ENCODE measurements at regions not wholly inside any gene's neighbourhood (a gene's known extent, or its start where the extent isn't known, plus 50 kb on each side); places are given as distances from the start of the nearest gene placed in this dataset.
A peak's percentile ranks its signal among the peaks of the same experiment; 100 is the strongest.
"Not testable (repeated sequence)": the region's sequence is repeated elsewhere in the genome, so short reads cannot be mapped to it uniquely, and the experiment has no call there.

DNA sequence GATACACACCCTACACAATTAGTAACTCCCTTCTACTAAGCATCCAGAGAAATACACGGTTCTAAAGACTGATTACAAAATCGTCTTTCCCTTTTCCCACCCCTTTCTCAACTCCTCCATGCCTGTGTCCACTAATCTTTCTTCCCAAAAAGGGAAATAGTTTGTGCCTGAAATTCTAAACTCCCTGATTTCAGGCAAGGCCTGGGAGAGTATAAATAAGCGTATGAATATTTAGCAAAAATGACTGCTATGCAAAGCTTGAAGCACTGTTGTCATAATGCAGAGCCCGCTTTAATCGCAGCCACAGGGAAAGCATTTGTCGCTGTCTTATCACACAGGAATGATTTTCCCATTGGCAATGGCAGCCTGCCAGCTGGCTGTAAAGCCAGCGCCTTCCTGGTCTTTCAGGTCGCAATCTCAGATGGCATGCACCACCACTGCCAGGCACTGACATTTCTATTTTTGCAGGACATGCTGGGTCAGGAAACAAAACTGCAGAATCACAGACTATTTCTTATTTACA lies 142.9 kb upstream of the PCGF5 start:
- Mint-ChIP-seq H3K4me1 (no peaks in the 10 kb centered on the region), H3K36me3 (no peaks in the 10 kb centered on the region), H3K27ac (no peak overlapping the region), H3K4me3 (no peak overlapping the region), H3K9me3 (no peaks in the 10 kb centered on the region)
- no peak for DNase-seq (ENCODE audit: low spot score in 2 of 2)
- ATAC-seq = no peak

DNA sequence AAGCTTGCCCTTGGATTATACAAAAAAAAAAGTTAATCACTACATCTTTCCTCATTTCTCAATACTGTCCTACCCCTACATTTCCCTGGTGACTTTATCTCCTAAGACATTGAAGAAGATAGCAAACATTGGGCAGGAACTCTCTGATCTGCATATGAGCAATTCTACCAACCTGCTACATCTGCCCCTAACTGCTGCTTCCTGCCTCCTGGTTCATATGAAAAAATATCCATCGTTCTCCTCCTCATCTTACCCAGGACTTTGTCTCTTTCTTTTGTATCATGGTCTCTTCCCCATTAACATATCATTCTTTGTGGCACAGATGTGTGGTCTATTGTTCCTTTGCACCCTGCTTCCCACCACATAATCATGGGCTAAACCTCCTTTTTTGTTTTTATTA lies 139.7 kb upstream of the PCGF5 start:
- no peak for ATAC-seq
- Mint-ChIP-seq H3K27ac (no peak overlapping the region), H3K4me3 (no peak overlapping the region), H3K36me3 (no peaks in the 10 kb centered on the region), H3K4me1 (no peaks in the 10 kb centered on the region), H3K9me3 (no peaks in the 10 kb centered on the region)
- DNase-seq (ENCODE audit: low spot score in 2 of 2) = no peak

DNA sequence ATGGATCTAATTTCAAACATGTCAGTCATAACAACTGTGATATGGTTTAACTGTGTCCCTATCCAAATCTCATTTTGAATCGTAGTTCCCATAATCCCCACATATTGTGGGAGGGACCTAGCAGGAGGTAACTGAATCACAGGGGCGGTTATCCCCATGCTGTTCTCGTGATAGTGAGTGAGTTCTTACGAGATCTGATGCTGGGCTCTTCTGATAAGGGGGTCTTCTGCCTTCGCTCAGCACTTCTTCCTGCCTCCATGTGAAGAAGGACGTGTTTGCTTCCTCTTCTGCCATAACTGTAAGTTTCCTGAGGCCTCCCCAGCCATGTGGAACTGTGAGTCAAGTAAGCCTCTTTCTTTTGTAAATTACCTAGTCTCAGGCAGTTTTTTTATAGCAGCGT lies 138.0 kb upstream of the PCGF5 start:
- H3K36me3 Mint-ChIP-seq = no peaks in the 10 kb centered on the region
- H3K4me3 Mint-ChIP-seq = no peak overlapping the region
- no peaks in the 10 kb centered on the region for H3K9me3 Mint-ChIP-seq
- no peak for ATAC-seq
- H3K4me1 Mint-ChIP-seq = no peaks in the 10 kb centered on the region
- H3K27ac Mint-ChIP-seq = no peak overlapping the region
- DNase-seq (ENCODE audit: low spot score in 2 of 2) = no peak

DNA sequence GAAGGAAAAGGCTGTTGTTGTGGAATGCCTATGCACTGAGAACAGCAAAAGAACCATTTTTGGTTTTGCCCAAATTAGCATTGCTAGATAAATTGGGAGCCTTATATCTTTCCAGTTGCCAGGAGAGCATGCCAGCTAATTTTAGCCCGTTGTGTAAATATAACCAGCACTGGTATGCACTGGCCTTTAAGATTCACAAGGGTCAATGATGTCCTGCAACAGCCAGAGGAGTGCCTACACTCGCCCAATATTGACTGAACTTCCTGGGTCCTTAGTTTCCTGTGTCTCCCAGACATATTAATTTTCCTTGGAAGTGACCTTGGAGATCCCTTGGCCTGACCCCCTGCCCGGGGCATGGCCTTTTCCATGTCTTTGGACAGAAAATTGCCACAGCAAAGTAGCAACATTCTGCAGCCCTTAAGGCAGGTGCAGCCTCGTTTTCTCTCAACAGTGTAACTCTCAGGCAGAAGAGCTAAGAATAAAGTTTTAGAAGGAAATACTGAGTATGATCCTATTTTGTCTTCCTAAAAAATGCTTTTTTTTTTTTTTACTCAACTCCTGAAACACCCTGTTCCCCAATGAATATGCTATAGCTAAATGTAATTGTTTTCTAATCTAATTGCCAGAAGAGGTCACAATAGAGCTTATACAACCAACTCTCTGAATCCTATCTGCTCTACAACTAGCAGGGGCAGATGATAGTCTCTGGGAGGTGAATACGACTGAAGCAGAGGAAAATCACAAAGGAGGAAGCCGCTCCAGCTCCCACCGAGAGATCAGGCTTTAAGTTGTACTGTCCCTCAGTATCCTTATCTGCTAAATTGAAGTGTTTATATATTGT lies 131.9 kb upstream of the PCGF5 start:
- ATAC-seq (peak; percentile 51), DNase-seq (ENCODE audit: low spot score in 2 of 2) (no peak)
- no peaks in the 10 kb centered on the region for H3K9me3 Mint-ChIP-seq
- no peak overlapping the region for H3K4me3 Mint-ChIP-seq
- H3K27ac Mint-ChIP-seq = no peak overlapping the region
- H3K4me1 Mint-ChIP-seq = no peaks in the 10 kb centered on the region
- H3K36me3 Mint-ChIP-seq = no peaks in the 10 kb centered on the region

DNA sequence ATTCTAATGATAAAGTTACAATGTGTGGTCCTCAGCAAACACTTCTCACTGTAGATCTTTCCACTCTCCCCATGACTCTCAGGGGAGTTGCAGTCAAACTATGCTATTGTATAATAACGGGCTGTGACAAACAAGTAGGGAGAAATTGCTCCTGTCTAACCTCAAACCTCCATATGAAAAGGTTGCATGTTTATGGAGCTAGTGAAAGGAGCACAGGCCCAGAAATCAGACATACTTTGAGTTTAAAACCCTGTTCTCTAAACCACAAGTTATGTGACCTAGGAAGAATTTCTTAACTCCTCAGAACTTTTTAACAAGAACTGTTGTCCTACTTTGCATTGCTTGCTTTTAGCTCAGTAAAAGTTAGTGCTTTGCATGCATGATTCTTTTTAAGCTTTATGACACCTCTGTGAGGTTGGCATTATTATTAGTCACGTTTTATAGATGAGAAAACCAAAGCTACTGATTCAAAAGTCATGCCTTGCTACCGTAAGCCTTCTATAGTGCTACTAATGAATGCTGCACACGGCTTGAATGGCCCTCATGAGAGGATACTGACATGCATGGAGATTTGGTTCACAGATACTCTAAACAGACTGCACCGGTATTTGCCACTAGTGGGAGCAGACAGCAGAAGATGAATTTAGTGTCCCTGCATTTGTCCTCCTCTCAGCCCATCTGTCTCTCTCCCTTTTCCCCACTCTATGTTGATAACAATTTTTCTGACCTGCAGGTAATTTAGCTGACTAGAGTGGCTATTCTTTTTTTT lies 129.5 kb upstream of the PCGF5 start:
- no peak for DNase-seq (ENCODE audit: low spot score in 2 of 2)
- Mint-ChIP-seq H3K36me3 (no peaks in the 10 kb centered on the region), H3K4me3 (no peak overlapping the region), H3K9me3 (peaks cover 9% of the 10 kb centered on the region), H3K27ac (no peak overlapping the region), H3K4me1 (no peaks in the 10 kb centered on the region)
- ATAC-seq = peak; percentile 55

DNA sequence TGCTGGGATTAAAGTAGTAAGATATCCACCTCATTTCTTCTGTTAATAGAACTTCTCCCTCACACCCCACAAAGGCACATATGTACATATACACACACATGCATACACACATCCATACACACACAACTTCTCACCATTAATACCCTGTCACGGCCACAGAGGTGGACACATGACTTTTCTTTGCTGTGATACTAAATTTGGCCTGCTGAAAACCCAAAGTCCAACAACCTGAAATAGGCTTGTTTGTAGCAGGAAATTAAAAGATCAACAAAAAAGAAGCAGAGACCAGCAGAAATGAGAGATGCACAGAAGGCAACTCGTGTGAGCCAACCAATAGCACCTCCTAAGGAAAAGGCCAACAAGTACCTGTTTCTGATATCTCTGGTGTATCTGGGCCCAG lies 128.7 kb upstream of the PCGF5 start:
- Mint-ChIP-seq H3K9me3 (peaks cover 11% of the 10 kb centered on the region), H3K36me3 (no peaks in the 10 kb centered on the region)
- ATAC-seq = no peak

GRCh38 chr10:91096274-91096673 lies 124.2 kb upstream of the PCGF5 start:
- Mint-ChIP-seq H3K9me3 (peaks cover 22% of the 10 kb centered on the region), H3K4me3 (no peak overlapping the region)
- ATAC-seq = peak; percentile 31

More for the DNA sequence above, 128.7 kb upstream of the PCGF5 start:
- H3K27ac Mint-ChIP-seq = no peak overlapping the region
- H3K4me1 Mint-ChIP-seq = no peaks in the 10 kb centered on the region
- no peak overlapping the region for H3K4me3 Mint-ChIP-seq
- DNase-seq (ENCODE audit: low spot score in 2 of 2) = no peak

DNA sequence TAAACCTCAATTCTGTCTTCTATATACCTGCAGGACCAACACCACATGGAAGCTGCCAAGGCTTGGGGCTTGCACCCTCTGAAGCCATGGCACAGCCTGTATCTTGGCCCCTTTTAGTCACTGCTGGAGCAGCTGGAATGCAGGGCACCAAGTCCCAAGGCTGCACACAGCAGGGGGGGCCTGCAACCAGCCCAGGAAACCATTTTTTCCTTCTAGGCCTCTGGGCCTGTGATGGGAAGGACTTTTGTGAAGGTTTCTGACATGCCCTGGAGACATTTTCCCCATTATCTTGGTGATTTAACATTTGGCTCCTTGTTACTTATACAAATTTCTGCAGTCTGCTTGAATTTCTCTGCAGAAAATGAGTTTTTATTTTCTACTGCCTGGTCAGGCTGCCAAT lies 123.2 kb upstream of the PCGF5 start:
- Mint-ChIP-seq H3K36me3 (no peaks in the 10 kb centered on the region), H3K27ac (no peak overlapping the region), H3K4me1 (peaks cover 8% of the 10 kb centered on the region), H3K4me3 (no peak overlapping the region), H3K9me3 (peaks cover 22% of the 10 kb centered on the region)
- ATAC-seq (no peak), DNase-seq (ENCODE audit: low spot score in 2 of 2) (no peak)

More at GRCh38 chr10:91096274-91096673, 124.2 kb upstream of the PCGF5 start:
- no peaks in the 10 kb centered on the region for H3K36me3 Mint-ChIP-seq
- H3K27ac Mint-ChIP-seq = no peak overlapping the region
- peaks cover 8% of the 10 kb centered on the region for H3K4me1 Mint-ChIP-seq
- no peak for DNase-seq (ENCODE audit: low spot score in 2 of 2)

DNA sequence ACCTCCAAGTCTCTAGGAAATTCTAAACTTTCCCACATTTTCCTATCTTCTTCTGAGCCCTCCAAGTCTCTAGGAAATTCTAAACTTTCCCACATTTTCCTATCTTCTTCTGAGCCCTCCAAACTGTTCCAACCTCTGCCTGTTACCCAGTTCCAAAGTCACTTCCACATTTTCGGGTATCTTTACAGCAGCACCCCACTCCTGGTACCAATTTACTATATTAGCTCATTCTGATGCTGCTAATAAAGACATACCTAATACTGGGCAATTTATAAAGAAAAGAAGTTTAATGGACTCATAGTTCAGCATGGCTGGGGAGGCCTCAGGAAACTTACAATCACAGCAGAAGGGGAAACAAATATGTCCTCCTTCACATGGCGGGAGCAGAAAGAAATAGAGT lies 122.4 kb upstream of the PCGF5 start:
- H3K27ac Mint-ChIP-seq; DNase-seq (ENCODE audit: low spot score in 2 of 2); H3K36me3 Mint-ChIP-seq; H3K4me3 Mint-ChIP-seq; ATAC-seq; H3K4me1 Mint-ChIP-seq: not testable (repeated sequence)
- peaks cover 22% of the 10 kb centered on the region for H3K9me3 Mint-ChIP-seq

- ATAC-seq = peak; percentile 24
- Mint-ChIP-seq H3K4me3 (no peak overlapping the region), H3K27ac (no peak overlapping the region), H3K4me1 (peaks cover 8% of the 10 kb centered on the region), H3K36me3 (no peaks in the 10 kb centered on the region), H3K9me3 (no peaks in the 10 kb centered on the region)
- no peak for DNase-seq (ENCODE audit: low spot score in 2 of 2)
Observed at GRCh38 chr10:91103384-91104192, 116.9 kb upstream of the PCGF5 start.

GRCh38 chr10:91104193-91105041 lies 116.0 kb upstream of the PCGF5 start:
- Mint-ChIP-seq H3K4me1 (peaks cover 8% of the 10 kb centered on the region), H3K36me3 (no peaks in the 10 kb centered on the region), H3K27ac (no peak overlapping the region), H3K9me3 (no peaks in the 10 kb centered on the region), H3K4me3 (no peak overlapping the region)
- ATAC-seq (no peak), DNase-seq (ENCODE audit: low spot score in 2 of 2) (no peak)

GRCh38 chr10:91105269-91105668 lies 115.2 kb upstream of the PCGF5 start:
- Mint-ChIP-seq H3K36me3 (no peaks in the 10 kb centered on the region), H3K27ac (no peak overlapping the region), H3K9me3 (no peaks in the 10 kb centered on the region), H3K4me1 (peaks cover 5% of the 10 kb centered on the region), H3K4me3 (no peak overlapping the region)
- DNase-seq (ENCODE audit: low spot score in 2 of 2) (no peak), ATAC-seq (no peak)

DNA sequence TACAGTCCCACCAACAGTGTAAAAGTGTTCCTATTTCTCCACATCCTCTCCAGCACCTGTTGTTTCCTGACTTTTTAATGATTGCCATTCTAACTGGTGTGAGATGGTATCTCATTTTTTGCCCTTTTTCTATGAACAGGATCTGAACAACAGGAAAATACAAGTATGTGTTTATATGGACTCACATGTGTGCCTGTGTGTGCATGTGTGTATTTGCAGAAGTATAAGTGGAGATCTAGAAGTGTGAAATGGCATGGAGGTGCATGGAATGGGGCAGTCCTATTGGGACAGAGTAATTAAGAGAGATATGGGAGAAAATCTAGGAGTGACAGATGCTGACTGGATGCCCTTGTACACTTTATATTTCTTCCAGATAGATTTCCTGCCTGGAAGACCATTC lies 111.6 kb upstream of the PCGF5 start:
- DNase-seq (ENCODE audit: low spot score in 2 of 2) = no peak
- no peaks in the 10 kb centered on the region for H3K36me3 Mint-ChIP-seq

GRCh38 chr10:91111060-91111459 lies 109.4 kb upstream of the PCGF5 start:
- H3K9me3 Mint-ChIP-seq = no peaks in the 10 kb centered on the region
- no peak overlapping the region for H3K27ac Mint-ChIP-seq
- H3K4me3 Mint-ChIP-seq = no peak overlapping the region
- H3K4me1 Mint-ChIP-seq = no peaks in the 10 kb centered on the region
- ATAC-seq = no peak
- no peak for DNase-seq (ENCODE audit: low spot score in 2 of 2)
- no peaks in the 10 kb centered on the region for H3K36me3 Mint-ChIP-seq

More for the DNA sequence above, 111.6 kb upstream of the PCGF5 start:
- H3K9me3 Mint-ChIP-seq = no peaks in the 10 kb centered on the region
- no peak for ATAC-seq
- H3K4me1 Mint-ChIP-seq = no peaks in the 10 kb centered on the region
- H3K4me3 Mint-ChIP-seq = no peak overlapping the region
- no peak overlapping the region for H3K27ac Mint-ChIP-seq

Measured in stimulated activated effector memory CD8-positive, alpha-beta T cell treated with anti-CD3 and anti-CD28 coated beads, Interleukin-12 subunit alpha, Interleukin-12 subunit beta, amount 100 ng/mL, for 72 hours (primary cell).